CD4-positive, alpha-beta T cell (primary cell): ENCODE measurements at regions not wholly inside any gene's neighbourhood (a gene's known extent, or its start where the extent isn't known, plus 50 kb on each side); places are given as distances from the start of the nearest gene placed in this dataset.

Source experiments
- ATAC-seq: fragments of 200-7000 bp; cut with Tn5 transposase; one replicate; pipeline ENCODE4 v1.10.0; 2022; ENCODE audit warnings: mild to moderate bottlenecking; ENCODE audit not compliant: poor library complexity
- CTCF ChIA-PET: fragments of 350-600 bp; sonication (Branson Sonifier 250); formaldehyde crosslinking; loops from one replicate; lab custom pipeline; 2021; ENCODE audit warnings: antibody characterized with exemption, inconsistent platforms; lab: Charles Lee
- POLR2A ChIA-PET: fragments of 350-600 bp; sonication (Branson Sonifier 250); formaldehyde crosslinking; loops from one replicate; lab custom pipeline; 2021; ENCODE audit warnings: antibody characterized with exemption, inconsistent platforms; lab: Charles Lee
- DNase-seq, 14 experiments: peaks; one replicate each; pipeline ENCODE4 v3.0.0-alpha.2; 2013 to 2020; ENCODE audit warnings: mixed read lengths in 2 of 14
- H3K27ac ChIP-seq, 2 donors: one replicate each; pipeline versions ENCODE4 v1.5.1 to v1.7.0; 2013; ENCODE audit warnings: low read length in 2 of 2, low read depth in 1 of 2, mild to moderate bottlenecking in 1 of 2
- H3K27me3 ChIP-seq, 2 experiments: 1 replicate in 1 of 2; 2 replicates in 1 of 2; pipeline versions ENCODE4 v1.6.1 to v1.7.0; 2013; ENCODE audit warnings: low read length in 2 of 2, control low read depth in 1 of 2, mild to moderate bottlenecking in 1 of 2, moderate library complexity in 1 of 2; ENCODE audit not compliant: insufficient read depth in 2 of 2, control insufficient read depth in 1 of 2
- H3K36me3 ChIP-seq: one replicate; pipeline ENCODE4 v1.6.1; 2013; ENCODE audit warnings: low read length, control low read depth; ENCODE audit not compliant: insufficient read depth
- H3K4me1 ChIP-seq: one replicate; pipeline ENCODE4 v1.6.1; 2013; ENCODE audit warnings: low read length, control low read depth; ENCODE audit not compliant: insufficient read depth
- H3K4me3 ChIP-seq: one replicate; pipeline ENCODE4 v1.5.1; 2013; ENCODE audit warnings: mild to moderate bottlenecking, low read length, moderate library complexity
- H3K9me3 ChIP-seq, 2 experiments: 1 replicate in 1 of 2; 2 replicates in 1 of 2; pipeline versions ENCODE4 v1.6.1 to v1.7.0; 2013; ENCODE audit warnings: low read length in 2 of 2, mild to moderate bottlenecking in 2 of 2, control low read depth in 1 of 2, moderate library complexity in 1 of 2; ENCODE audit not compliant: control insufficient read depth in 1 of 2, insufficient read depth in 1 of 2
- H3K27ac Mint-ChIP-seq: one replicate; pipeline ENCODE4 v1.8.0; 2020; ENCODE audit warnings: mixed read lengths
- H3K27me3 Mint-ChIP-seq: one replicate; pipeline ENCODE4 v1.8.0; 2021; ENCODE audit warnings: mixed read lengths
- H3K36me3 Mint-ChIP-seq: one replicate; pipeline ENCODE4 v1.8.0; 2021; ENCODE audit warnings: low read depth, mixed read lengths
- H3K4me1 Mint-ChIP-seq: one replicate; pipeline ENCODE4 v1.8.0; 2021; ENCODE audit warnings: low read depth, mixed read lengths
- H3K4me3 Mint-ChIP-seq: one replicate; pipeline ENCODE4 v1.8.0; 2020; ENCODE audit warnings: mild to moderate bottlenecking, mixed read lengths
- H3K9me3 Mint-ChIP-seq: one replicate; pipeline ENCODE4 v1.8.0; 2020; ENCODE audit warnings: mixed read lengths
- intact Hi-C, 2 experiments: fragments of 100-400 bp; cut with DNase I in 1 of 2; cut with micrococcal nuclease in 1 of 2; formaldehyde crosslinking; loops; one replicate each; pipeline versions ENCODE4 v1.15.1 to v1.9.0; 2023 to 2025; cut with DNase I, micrococcal nuclease
- TF ChIP-seq, protein P1 (sequence below): fragments of 200-600 bp; IDR thresholded peaks from one replicate; pipeline ENCODE4 v1.8.0; 2022; ENCODE audit warnings: antibody characterized with exemption, mild to moderate bottlenecking

DNA sequence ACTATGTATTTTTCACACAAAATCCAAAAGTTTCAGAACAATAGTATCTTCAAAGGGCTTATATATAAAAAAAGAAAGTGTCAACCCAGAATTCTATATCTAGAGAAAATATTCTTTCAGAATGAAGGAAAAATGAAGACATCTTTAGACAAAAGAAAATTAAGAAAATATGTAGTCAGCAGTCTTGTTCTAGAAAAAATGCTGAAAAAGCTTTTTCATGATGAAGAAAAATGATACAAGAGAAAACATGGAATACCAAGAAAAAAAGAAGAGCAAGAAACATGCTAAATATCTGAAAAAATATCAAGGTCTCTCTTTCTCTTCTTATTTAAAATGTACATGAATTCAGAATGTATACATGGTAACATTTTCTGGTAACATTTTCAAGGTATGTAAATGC lies 816.8 kb upstream of the FAT3 start:
- ATAC-seq (no peak), DNase-seq (no peak)
- H3K36me3 Mint-ChIP-seq = no peaks in the 10 kb centered on the region
- Histone ChIP-seq H3K27ac (no peak overlapping the region), H3K4me1 (no peaks in the 10 kb centered on the region), H3K36me3 (no peaks in the 10 kb centered on the region), H3K27me3 (no peaks in the 10 kb centered on the region), H3K9me3 (peaks cover 0 to 13% of the 10 kb centered on the region in 2 experiments), H3K4me3 (no peak overlapping the region)
- ChIA-PET CTCF (no interaction called here), POLR2A (no interaction called here)
- H3K27me3 Mint-ChIP-seq = no peaks in the 10 kb centered on the region
- peaks cover 4% of the 10 kb centered on the region for H3K9me3 Mint-ChIP-seq
- no peak overlapping the region for H3K4me3 Mint-ChIP-seq
- H3K27ac Mint-ChIP-seq = no peak overlapping the region
- TF ChIP-seq, protein P1, sequence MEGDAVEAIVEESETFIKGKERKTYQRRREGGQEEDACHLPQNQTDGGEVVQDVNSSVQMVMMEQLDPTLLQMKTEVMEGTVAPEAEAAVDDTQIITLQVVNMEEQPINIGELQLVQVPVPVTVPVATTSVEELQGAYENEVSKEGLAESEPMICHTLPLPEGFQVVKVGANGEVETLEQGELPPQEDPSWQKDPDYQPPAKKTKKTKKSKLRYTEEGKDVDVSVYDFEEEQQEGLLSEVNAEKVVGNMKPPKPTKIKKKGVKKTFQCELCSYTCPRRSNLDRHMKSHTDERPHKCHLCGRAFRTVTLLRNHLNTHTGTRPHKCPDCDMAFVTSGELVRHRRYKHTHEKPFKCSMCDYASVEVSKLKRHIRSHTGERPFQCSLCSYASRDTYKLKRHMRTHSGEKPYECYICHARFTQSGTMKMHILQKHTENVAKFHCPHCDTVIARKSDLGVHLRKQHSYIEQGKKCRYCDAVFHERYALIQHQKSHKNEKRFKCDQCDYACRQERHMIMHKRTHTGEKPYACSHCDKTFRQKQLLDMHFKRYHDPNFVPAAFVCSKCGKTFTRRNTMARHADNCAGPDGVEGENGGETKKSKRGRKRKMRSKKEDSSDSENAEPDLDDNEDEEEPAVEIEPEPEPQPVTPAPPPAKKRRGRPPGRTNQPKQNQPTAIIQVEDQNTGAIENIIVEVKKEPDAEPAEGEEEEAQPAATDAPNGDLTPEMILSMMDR = no peak
- no peaks in the 10 kb centered on the region for H3K4me1 Mint-ChIP-seq
- intact Hi-C loops = no loop called here

DNA sequence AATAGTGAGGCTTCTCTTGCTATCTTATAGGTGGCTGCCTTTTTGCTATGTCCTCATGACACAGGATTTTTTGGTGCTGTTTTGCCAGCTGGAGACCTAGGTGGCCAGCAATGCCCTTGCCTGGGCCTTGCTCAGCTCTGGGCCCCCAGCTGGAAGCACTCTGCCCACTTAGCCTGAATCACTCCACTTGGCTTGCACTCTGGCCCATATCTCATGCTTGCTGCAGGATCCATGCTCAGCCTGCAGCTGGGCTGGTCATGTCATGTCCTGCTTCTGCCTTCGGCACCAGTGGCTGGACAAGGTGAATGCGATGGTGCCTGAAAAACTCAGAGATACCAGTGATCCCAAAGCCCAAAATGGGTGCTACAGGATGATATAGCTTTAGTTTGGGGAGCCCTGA lies 818.6 kb upstream of the FAT3 start:
- no peaks in the 10 kb centered on the region for H3K4me1 ChIP-seq
- TF ChIP-seq, protein P1 = no peak
- ChIA-PET POLR2A (no interaction called here), CTCF (no interaction called here)
- H3K9me3 Mint-ChIP-seq = peaks cover 1% of the 10 kb centered on the region
- no peaks in the 10 kb centered on the region for H3K36me3 ChIP-seq
- H3K36me3 Mint-ChIP-seq = no peaks in the 10 kb centered on the region
- ATAC-seq = no peak
- H3K4me3 Mint-ChIP-seq = no peak overlapping the region
- no peaks in the 10 kb centered on the region for H3K27me3 ChIP-seq
- intact Hi-C loops = no loop called here
- peaks cover 0 to 9% of the 10 kb centered on the region in 2 experiments for H3K9me3 ChIP-seq
- H3K27me3 Mint-ChIP-seq = no peaks in the 10 kb centered on the region
- no peaks in the 10 kb centered on the region for H3K4me1 Mint-ChIP-seq
- no peak for DNase-seq
- no peak overlapping the region for H3K27ac Mint-ChIP-seq
- no peak overlapping the region for H3K4me3 ChIP-seq
- no peak overlapping the region for H3K27ac ChIP-seq

DNA sequence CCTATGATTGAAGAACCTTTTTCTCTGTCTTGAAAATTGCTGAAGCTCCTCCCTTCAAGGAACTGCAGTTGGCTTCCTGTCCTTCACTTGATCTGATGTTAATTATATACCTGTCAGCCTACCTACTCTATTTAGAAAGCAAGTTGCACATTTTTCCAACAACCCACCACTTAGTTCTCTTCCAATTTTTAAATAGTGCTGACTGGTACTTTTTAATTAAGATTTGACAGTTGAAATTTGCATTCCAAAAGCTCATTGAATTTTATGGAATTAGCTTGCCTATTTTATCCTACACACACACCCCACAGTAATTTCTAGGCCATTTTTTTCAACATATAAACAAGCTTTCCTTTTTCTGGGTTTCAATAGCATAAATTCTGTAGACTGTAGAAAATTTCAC lies 820.3 kb upstream of the FAT3 start:
- no peak overlapping the region for H3K27ac ChIP-seq
- ChIA-PET CTCF (no interaction called here), POLR2A (no interaction called here)
- H3K36me3 ChIP-seq = no peaks in the 10 kb centered on the region
- H3K4me1 Mint-ChIP-seq = no peaks in the 10 kb centered on the region
- ATAC-seq (no peak), DNase-seq (no peak)
- no peak overlapping the region for H3K4me3 Mint-ChIP-seq
- intact Hi-C loops = no loop called here
- TF ChIP-seq, protein P1 = no peak
- peaks cover 0 to 12% of the 10 kb centered on the region in 2 experiments for H3K9me3 ChIP-seq
- H3K4me1 ChIP-seq = no peaks in the 10 kb centered on the region
- H3K9me3 Mint-ChIP-seq = no peaks in the 10 kb centered on the region
- no peaks in the 10 kb centered on the region for H3K36me3 Mint-ChIP-seq
- H3K27me3 ChIP-seq = no peaks in the 10 kb centered on the region
- no peak overlapping the region for H3K27ac Mint-ChIP-seq
- H3K27me3 Mint-ChIP-seq = no peaks in the 10 kb centered on the region
- no peak overlapping the region for H3K4me3 ChIP-seq
